ENCODE measurements at regions not wholly inside any gene's neighbourhood (a gene's known extent, or its start where the extent isn't known, plus 50 kb on each side); places are given as distances from the start of the nearest gene placed in this dataset.

DNA sequence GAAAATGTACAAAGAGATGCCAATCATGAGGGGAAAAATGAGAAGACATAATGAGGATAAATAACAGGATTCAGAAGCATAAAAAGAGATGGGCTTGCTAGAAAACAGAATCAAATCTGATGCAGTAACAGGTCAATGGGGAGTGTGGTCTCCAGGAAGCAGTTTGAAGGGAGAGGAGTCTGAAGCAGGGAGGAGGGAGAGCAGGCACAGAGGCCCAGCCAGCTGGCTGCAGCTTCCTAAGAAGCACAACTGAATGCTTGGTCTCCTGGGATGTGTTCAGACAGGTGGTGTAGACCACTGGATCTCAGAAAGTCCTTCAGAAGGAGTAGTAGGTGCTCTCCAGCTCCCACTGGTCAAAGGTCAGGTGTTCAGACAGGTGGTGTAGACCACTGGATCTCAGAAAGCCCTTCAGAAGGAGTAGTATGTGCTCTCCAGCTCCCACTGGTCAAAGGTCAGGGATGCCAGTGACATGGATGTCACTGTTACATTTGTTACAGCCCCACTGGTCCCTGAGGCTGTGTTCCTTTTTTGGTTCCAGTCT lies 68.3 kb upstream of the UBAC2 start:
- H3K4me3 ChIP-seq (ENCODE audit: low read length in 2 of 2) = no peak overlapping the region
- H2BK120ac ChIP-seq (ENCODE audit: low read depth, low read length) = no peak overlapping the region
- H3K4ac ChIP-seq (ENCODE audit: low read length) = no peak overlapping the region
- H3K79me1 ChIP-seq (ENCODE audit: low read depth, low read length) = no peaks in the 10 kb centered on the region
- H3K9me3 ChIP-seq (replicated peaks in 1 of 2; ENCODE audit: control insufficient read depth in 2 of 2, insufficient read depth in 1 of 2, low read depth in 1 of 2, low read length in 2 of 2) = no peaks in the 10 kb centered on the region
- no peak overlapping the region for H3K23ac ChIP-seq (ENCODE audit: low read depth, low read length, poor library complexity)
- no peak overlapping the region for H2BK15ac ChIP-seq (ENCODE audit: low read length)
- H3K4me2 ChIP-seq (ENCODE audit: insufficient read depth, low read length, poor library complexity, severe bottlenecking) = no peak overlapping the region
- H2BK5ac ChIP-seq (ENCODE audit: low read length) = no peak overlapping the region
- H3K36me3 ChIP-seq (replicated peaks in 1 of 2; ENCODE audit: control insufficient read depth in 2 of 2, insufficient read depth in 2 of 2, low read length in 2 of 2) = no peaks in the 10 kb centered on the region
- DNase-seq (ENCODE audit: low spot score) = no peak
- no peak overlapping the region for H2AK5ac ChIP-seq (ENCODE audit: low read depth, low read length)
- H2BK12ac ChIP-seq (ENCODE audit: low read length) = no peak overlapping the region
- H3K9ac ChIP-seq (ENCODE audit: low read depth, low read length, poor library complexity) = no peak overlapping the region
- no peak overlapping the region for H4K91ac ChIP-seq (ENCODE audit: low read depth, low read length, poor library complexity)
- H3K27ac ChIP-seq (replicated peaks; ENCODE audit: low read length) = no peak overlapping the region
- no peak overlapping the region for H2AFZ ChIP-seq (ENCODE audit: low read length)
- peaks cover 3 to 4% of the 10 kb centered on the region in 2 donors for H3K4me1 ChIP-seq (ENCODE audit: control insufficient read depth in 2 of 2, insufficient read depth in 1 of 2, low read depth in 1 of 2, low read length in 2 of 2)
- no peaks in the 10 kb centered on the region for H3K27me3 ChIP-seq (ENCODE audit: control insufficient read depth in 3 of 3, insufficient read depth in 3 of 3, low read depth in 1 of 3, low read length in 3 of 3)
- H3K14ac ChIP-seq (ENCODE audit: low read length) = no peak overlapping the region
- H3K18ac ChIP-seq (ENCODE audit: low read length) = peak overlapping the region; percentile 39
- H4K8ac ChIP-seq (ENCODE audit: low read depth, low read length) = no peak overlapping the region

DNA sequence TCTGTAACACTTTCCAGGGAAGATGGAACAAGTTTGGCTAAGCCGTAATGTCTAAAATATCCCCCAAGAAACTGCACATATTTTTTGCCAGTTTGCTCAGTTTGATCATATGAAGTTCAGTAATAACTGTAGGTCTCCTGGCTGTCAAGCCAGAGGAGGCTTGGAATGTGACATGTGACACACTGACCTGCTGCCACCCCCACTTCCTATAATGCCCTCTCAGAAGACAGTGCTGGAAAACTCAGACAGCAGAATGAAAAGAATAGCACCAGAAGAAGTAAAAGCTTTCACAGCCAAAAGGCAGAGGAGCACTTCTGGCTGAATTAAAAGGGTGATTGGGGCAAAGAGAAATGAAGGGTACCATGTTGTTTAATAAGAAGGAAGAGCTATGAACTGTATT lies 67.4 kb upstream of the UBAC2 start:
- H3K23ac ChIP-seq (ENCODE audit: low read depth, low read length, poor library complexity) = no peak overlapping the region
- H3K18ac ChIP-seq (ENCODE audit: low read length) = no peak overlapping the region
- no peak overlapping the region for H2AK5ac ChIP-seq (ENCODE audit: low read depth, low read length)
- no peaks in the 10 kb centered on the region for H3K79me1 ChIP-seq (ENCODE audit: low read depth, low read length)
- no CpG with 5 or more reads among the region's 1 CpG for whole genome bisulfite sequencing, 2 donors (ENCODE audit: extremely low coverage in 2 of 2, insufficient read length in 2 of 2, insufficient replicate concordance in 1 of 2)
- H3K9me3 ChIP-seq (replicated peaks in 1 of 2; ENCODE audit: control insufficient read depth in 2 of 2, insufficient read depth in 1 of 2, low read depth in 1 of 2, low read length in 2 of 2) = no peaks in the 10 kb centered on the region
- no peak for DNase-seq (ENCODE audit: low spot score)
- H3K36me3 ChIP-seq (replicated peaks in 1 of 2; ENCODE audit: control insufficient read depth in 2 of 2, insufficient read depth in 2 of 2, low read length in 2 of 2) = no peaks in the 10 kb centered on the region
- H2BK5ac ChIP-seq (ENCODE audit: low read length) = no peak overlapping the region
- no peak overlapping the region for H3K14ac ChIP-seq (ENCODE audit: low read length)
- no peak overlapping the region for H3K4me3 ChIP-seq (ENCODE audit: low read length in 2 of 2)
- no peak overlapping the region for H3K4ac ChIP-seq (ENCODE audit: low read length)
- H2BK12ac ChIP-seq (ENCODE audit: low read length) = no peak overlapping the region
- H2BK120ac ChIP-seq (ENCODE audit: low read depth, low read length) = no peak overlapping the region
- peaks cover 3 to 4% of the 10 kb centered on the region in 2 donors for H3K4me1 ChIP-seq (ENCODE audit: control insufficient read depth in 2 of 2, insufficient read depth in 1 of 2, low read depth in 1 of 2, low read length in 2 of 2)
- H3K4me2 ChIP-seq (ENCODE audit: insufficient read depth, low read length, poor library complexity, severe bottlenecking) = no peak overlapping the region
- H3K27me3 ChIP-seq (ENCODE audit: control insufficient read depth in 3 of 3, insufficient read depth in 3 of 3, low read depth in 1 of 3, low read length in 3 of 3) = no peaks in the 10 kb centered on the region
- H3K9ac ChIP-seq (ENCODE audit: low read depth, low read length, poor library complexity) = no peak overlapping the region
- H4K8ac ChIP-seq (ENCODE audit: low read depth, low read length) = no peak overlapping the region
- no peak overlapping the region for H2BK15ac ChIP-seq (ENCODE audit: low read length)
- H4K91ac ChIP-seq (ENCODE audit: low read depth, low read length, poor library complexity) = no peak overlapping the region
- H2AFZ ChIP-seq (ENCODE audit: low read length) = no peak overlapping the region
- H3K27ac ChIP-seq (replicated peaks; ENCODE audit: low read length) = no peak overlapping the region

DNA sequence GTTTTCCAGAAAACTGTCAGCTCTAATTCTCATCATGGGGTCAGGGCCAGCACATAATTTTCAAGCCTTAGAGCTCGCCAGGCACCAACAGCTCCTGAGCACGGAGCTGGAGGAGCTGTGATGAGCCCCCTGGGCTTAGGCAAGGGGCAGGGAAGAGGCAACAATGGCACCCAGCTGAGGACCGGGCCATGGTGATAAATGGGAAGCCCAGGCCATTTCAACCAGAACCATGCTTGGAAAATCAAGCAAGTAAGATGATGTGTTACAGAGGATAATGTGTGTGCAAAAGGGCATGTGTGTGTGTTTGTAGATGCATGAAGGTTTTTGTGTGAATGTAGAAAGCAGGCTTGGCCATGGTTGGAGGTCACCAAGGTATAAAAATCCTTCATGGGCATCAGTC lies 66.8 kb upstream of the UBAC2 start:
- Histone ChIP-seq H2BK15ac (ENCODE audit: low read length) (no peak overlapping the region), H2AK5ac (ENCODE audit: low read depth, low read length) (no peak overlapping the region), H3K4me1 (ENCODE audit: control insufficient read depth in 2 of 2, insufficient read depth in 1 of 2, low read depth in 1 of 2, low read length in 2 of 2) (peaks cover 3 to 4% of the 10 kb centered on the region in 2 donors), H3K27ac (replicated peaks; ENCODE audit: low read length) (no peak overlapping the region), H4K8ac (ENCODE audit: low read depth, low read length) (no peak overlapping the region), H4K91ac (ENCODE audit: low read depth, low read length, poor library complexity) (no peak overlapping the region), H3K23ac (ENCODE audit: low read depth, low read length, poor library complexity) (no peak overlapping the region), H2BK120ac (ENCODE audit: low read depth, low read length) (no peak overlapping the region), H3K9ac (ENCODE audit: low read depth, low read length, poor library complexity) (no peak overlapping the region), H3K27me3 (ENCODE audit: control insufficient read depth in 3 of 3, insufficient read depth in 3 of 3, low read depth in 1 of 3, low read length in 3 of 3) (no peaks in the 10 kb centered on the region), H3K79me1 (ENCODE audit: low read depth, low read length) (no peaks in the 10 kb centered on the region), H2AFZ (ENCODE audit: low read length) (no peak overlapping the region), H3K14ac (ENCODE audit: low read length) (no peak overlapping the region), H3K9me3 (replicated peaks in 1 of 2; ENCODE audit: control insufficient read depth in 2 of 2, insufficient read depth in 1 of 2, low read depth in 1 of 2, low read length in 2 of 2) (no peaks in the 10 kb centered on the region), H3K36me3 (replicated peaks in 1 of 2; ENCODE audit: control insufficient read depth in 2 of 2, insufficient read depth in 2 of 2, low read length in 2 of 2) (no peaks in the 10 kb centered on the region), H3K4me2 (ENCODE audit: insufficient read depth, low read length, poor library complexity, severe bottlenecking) (no peak overlapping the region), H3K18ac (ENCODE audit: low read length) (no peak overlapping the region), H3K4ac (ENCODE audit: low read length) (no peak overlapping the region), H2BK12ac (ENCODE audit: low read length) (no peak overlapping the region), H2BK5ac (ENCODE audit: low read length) (no peak overlapping the region), H3K4me3 (ENCODE audit: low read length in 2 of 2) (no peak overlapping the region)
- no peak for DNase-seq (ENCODE audit: low spot score)
- no CpG with 5 or more reads among the region's 3 CpGs for WGBS, 2 donors (ENCODE audit: extremely low coverage in 2 of 2, insufficient read length in 2 of 2, insufficient replicate concordance in 1 of 2)

DNA sequence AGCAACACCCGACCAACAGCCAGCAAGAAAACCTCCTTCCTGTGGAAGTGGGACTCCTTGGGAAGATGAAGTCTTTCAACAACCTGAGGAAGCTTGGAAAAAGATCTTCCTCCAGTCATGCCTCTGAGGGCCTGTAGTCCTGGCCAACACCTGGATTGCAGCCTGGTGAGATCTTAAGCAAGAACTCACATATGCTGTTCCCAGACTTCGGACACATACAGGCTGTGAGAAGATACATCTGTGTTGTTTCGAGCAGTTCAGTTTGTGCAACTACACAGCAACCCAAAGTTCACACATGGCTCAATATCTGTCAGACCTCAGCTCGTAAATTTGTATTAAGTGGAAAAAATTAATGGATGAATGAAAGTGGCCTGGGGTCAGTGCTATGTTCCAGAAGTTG lies 65.1 kb upstream of the UBAC2 start:
- no peak overlapping the region for H2BK12ac ChIP-seq (ENCODE audit: low read length)
- H3K23ac ChIP-seq (ENCODE audit: low read depth, low read length, poor library complexity) = no peak overlapping the region
- H3K9me3 ChIP-seq (replicated peaks in 1 of 2; ENCODE audit: control insufficient read depth in 2 of 2, insufficient read depth in 1 of 2, low read depth in 1 of 2, low read length in 2 of 2) = no peaks in the 10 kb centered on the region
- no peaks in the 10 kb centered on the region for H3K36me3 ChIP-seq (replicated peaks in 1 of 2; ENCODE audit: control insufficient read depth in 2 of 2, insufficient read depth in 2 of 2, low read length in 2 of 2)
- H3K4me1 ChIP-seq (ENCODE audit: control insufficient read depth in 2 of 2, insufficient read depth in 1 of 2, low read depth in 1 of 2, low read length in 2 of 2) = peaks cover 3 to 4% of the 10 kb centered on the region in 2 donors
- H2AFZ ChIP-seq (ENCODE audit: low read length) = no peak overlapping the region
- WGBS, 2 donors (ENCODE audit: extremely low coverage in 2 of 2, insufficient read length in 2 of 2, insufficient replicate concordance in 1 of 2) = no CpG with 5 or more reads among the region's 4 CpGs
- H3K9ac ChIP-seq (ENCODE audit: low read depth, low read length, poor library complexity) = no peak overlapping the region
- no peak overlapping the region for H3K14ac ChIP-seq (ENCODE audit: low read length)
- H3K4ac ChIP-seq (ENCODE audit: low read length) = no peak overlapping the region
- H3K79me1 ChIP-seq (ENCODE audit: low read depth, low read length) = no peaks in the 10 kb centered on the region
- H4K8ac ChIP-seq (ENCODE audit: low read depth, low read length) = no peak overlapping the region
- H2BK120ac ChIP-seq (ENCODE audit: low read depth, low read length) = no peak overlapping the region
- no peak overlapping the region for H3K18ac ChIP-seq (ENCODE audit: low read length)
- no peak overlapping the region for H2BK15ac ChIP-seq (ENCODE audit: low read length)
- no peak overlapping the region for H3K27ac ChIP-seq (replicated peaks; ENCODE audit: low read length)
- no peak overlapping the region for H2AK5ac ChIP-seq (ENCODE audit: low read depth, low read length)
- H2BK5ac ChIP-seq (ENCODE audit: low read length) = no peak overlapping the region
- no peaks in the 10 kb centered on the region for H3K27me3 ChIP-seq (ENCODE audit: control insufficient read depth in 3 of 3, insufficient read depth in 3 of 3, low read depth in 1 of 3, low read length in 3 of 3)
- H3K4me3 ChIP-seq (ENCODE audit: low read length in 2 of 2) = no peak overlapping the region
- no peak overlapping the region for H3K4me2 ChIP-seq (ENCODE audit: insufficient read depth, low read length, poor library complexity, severe bottlenecking)
- DNase-seq (ENCODE audit: low spot score) = no peak
- no peak overlapping the region for H4K91ac ChIP-seq (ENCODE audit: low read depth, low read length, poor library complexity)

All from neuronal stem cell (in vitro differentiated cells).